ENCODE measurements at regions not wholly inside any gene's neighbourhood (a gene's known extent, or its start where the extent isn't known, plus 50 kb on each side); places are given as distances from the start of the nearest gene placed in this dataset.

DNA sequence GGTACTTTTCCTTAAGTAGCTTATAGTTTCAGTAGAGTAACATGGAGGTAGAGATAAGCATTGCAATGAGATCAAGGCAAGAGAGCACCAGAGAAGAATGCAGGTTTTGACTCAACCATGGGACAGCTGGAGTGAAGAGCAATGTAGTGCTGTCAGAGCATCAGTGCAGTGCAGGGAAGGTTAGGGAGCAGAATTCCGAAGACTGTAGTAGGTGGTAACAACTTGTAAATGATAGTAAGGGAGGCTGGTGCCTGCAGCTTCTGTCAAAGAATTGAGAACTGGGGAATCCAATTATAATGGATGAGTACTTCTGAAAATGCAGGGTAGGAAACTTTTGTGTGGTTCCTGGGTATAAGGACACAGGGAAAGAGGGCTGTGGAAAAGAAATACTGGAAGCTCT is 183.2 kb downstream of the KCNS3 start:
- Histone ChIP-seq H3K36me3 (ENCODE audit: insufficient read depth) (no peaks in the 10 kb centered on the region), H3K27ac (ENCODE audit: low read depth) (no peak overlapping the region), H4K20me1 (replicated peaks; ENCODE audit: insufficient read depth) (no peaks in the 10 kb centered on the region), H2AFZ (no peak overlapping the region), H3K4me2 (no peak overlapping the region), H3F3A (replicated peaks; ENCODE audit: low read depth) (no peaks in the 10 kb centered on the region), H3K9me2 (ENCODE audit: insufficient read depth) (no peaks in the 10 kb centered on the region; the same call in 1 of the 2 replicates), H3K79me2 (replicated peaks; ENCODE audit: insufficient read depth) (no peaks in the 10 kb centered on the region), H3K27me3 (ENCODE audit: insufficient read depth) (no peaks in the 10 kb centered on the region), H3K4me3 (no peak overlapping the region), H3K4me1 (ENCODE audit: insufficient read depth) (no peaks in the 10 kb centered on the region)
- ATAC-seq (no peak), DNase-seq (ENCODE audit: low spot score) (no peak)
- peaks cover under 1% of the 10 kb centered on the region for H3K27me3 Mint-ChIP-seq (ENCODE audit: insufficient read depth, low read depth, poor library complexity)
- H3K36me3 Mint-ChIP-seq (ENCODE audit: low read depth): no peaks in the 10 kb centered on the region
- peaks cover 2% of the 10 kb centered on the region; the same call in 1 of the 3 replicates for H3K4me1 Mint-ChIP-seq
- no peak overlapping the region for H3K4me3 Mint-ChIP-seq
- H3K27ac Mint-ChIP-seq: 0 out of 2 replicates have a peak overlapping the region, but pooled peaks have one; percentile 12
- H3K9me3 Mint-ChIP-seq: no peaks in the 10 kb centered on the region
- TF ChIP-seq EZH2 (IDR thresholded peaks at IDR 0.05; ENCODE audit: low read depth, unreplicated experiment) (no peak), REST (IDR thresholded peaks at IDR 0.05; ENCODE audit: unreplicated experiment) (no peak), POLR2AphosphoS5 (IDR thresholded peaks at IDR 0.05; ENCODE audit: low read depth) (no peak)

GRCh38 chr2:18057657-18058056 is 179.2 kb downstream of the KCNS3 start:
- Mint-ChIP-seq H3K27me3 (ENCODE audit: insufficient read depth, low read depth, poor library complexity) (peaks cover 1% of the 10 kb centered on the region), H3K4me1 (0 out of 3 replicates have a peak, but pooled peaks cover 2% of the 10 kb centered on the region), H3K36me3 (ENCODE audit: low read depth) (no peaks in the 10 kb centered on the region), H3K27ac (no peak overlapping the region), H3K9me3 (no peaks in the 10 kb centered on the region; the same call in 2 of the 3 replicates), H3K4me3 (no peak overlapping the region)
- Histone ChIP-seq H3F3A (replicated peaks; ENCODE audit: low read depth) (no peaks in the 10 kb centered on the region), H3K79me2 (replicated peaks; ENCODE audit: insufficient read depth) (no peaks in the 10 kb centered on the region), H2AFZ (no peak overlapping the region), H3K4me2 (no peak overlapping the region), H3K4me1 (ENCODE audit: insufficient read depth) (no peaks in the 10 kb centered on the region), H3K4me3 (no peak overlapping the region), H4K20me1 (replicated peaks; ENCODE audit: insufficient read depth) (no peaks in the 10 kb centered on the region), H3K36me3 (ENCODE audit: insufficient read depth) (no peaks in the 10 kb centered on the region), H3K27me3 (ENCODE audit: insufficient read depth) (no peaks in the 10 kb centered on the region), H3K27ac (ENCODE audit: low read depth) (no peak overlapping the region), H3K9me2 (ENCODE audit: insufficient read depth) (peaks cover 10% of the 10 kb centered on the region)
- ATAC-seq: no peak
- TF ChIP-seq ZNF331 (CRISPR knock-in tag; IDR thresholded peaks at IDR 0.05; ENCODE audit: low read depth) (no peak), NANOG (IDR thresholded peaks at IDR 0.05; ENCODE audit: borderline replicate concordance) (no peak), REST (IDR thresholded peaks at IDR 0.05; ENCODE audit: unreplicated experiment) (no peak)
- no peak for DNase-seq (ENCODE audit: low spot score)
